GM03348 (cell line): ENCODE measurements at regions not wholly inside any gene's neighbourhood (a gene's known extent, or its start where the extent isn't known, plus 50 kb on each side); places are given as distances from the start of the nearest gene placed in this dataset.

ENCODE experiments used
- DNase-seq: peaks from one replicate; pipeline ENCODE4 v3.0.0; 2012; ENCODE audit warnings: low spot score

DNA sequence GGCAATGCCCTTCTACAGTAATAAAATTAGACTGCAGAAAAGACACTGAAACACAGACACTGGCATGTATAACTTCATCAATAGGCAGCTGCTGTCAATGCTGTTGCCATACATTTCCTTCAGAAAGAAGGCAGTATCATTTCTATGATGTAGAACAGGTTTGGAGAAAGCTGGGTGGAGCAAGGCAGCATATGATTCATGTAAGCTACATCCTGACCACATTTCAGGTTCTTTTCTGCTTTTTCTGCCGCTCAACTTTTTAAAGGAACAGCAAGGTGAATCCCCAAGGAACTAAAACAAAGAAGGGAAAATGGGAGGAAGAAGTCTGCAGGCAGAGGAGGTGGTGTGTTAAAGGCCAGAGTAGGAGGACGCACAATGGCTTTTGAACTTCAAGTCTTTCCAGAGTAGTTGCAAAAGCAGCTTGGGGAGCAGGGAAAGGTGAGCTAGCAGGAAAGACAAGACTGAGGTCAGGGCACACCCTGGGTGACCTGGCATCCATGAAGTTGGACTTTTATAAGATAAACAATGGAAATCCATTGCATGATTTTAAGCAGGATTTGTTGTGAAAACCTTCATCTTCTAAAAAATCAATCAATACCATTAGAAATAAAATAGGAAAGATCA is 142.1 kb downstream of the MED10 start:
- DNase-seq, result no peak

DNA sequence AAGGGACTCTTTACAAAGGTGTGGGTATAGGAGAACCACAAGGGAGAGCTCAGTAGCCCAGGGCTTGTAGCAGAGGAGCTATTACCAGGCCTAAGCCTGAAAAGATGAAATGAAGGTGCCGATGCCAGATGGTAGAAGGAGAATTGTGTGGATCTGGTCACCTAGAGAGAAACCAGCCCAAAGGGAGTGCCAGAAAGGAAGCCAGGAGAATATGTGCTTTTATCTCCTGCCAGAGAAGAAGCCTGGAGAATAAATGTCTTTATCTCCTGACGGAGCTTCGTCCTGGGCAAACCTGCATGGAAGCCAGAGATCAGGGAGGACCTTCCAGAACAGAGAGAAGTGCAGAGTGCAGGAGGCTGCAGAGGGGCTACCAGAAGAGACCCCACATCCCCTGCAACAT is 142.6 kb downstream of the MED10 start:
- DNase-seq, result no peak

DNA sequence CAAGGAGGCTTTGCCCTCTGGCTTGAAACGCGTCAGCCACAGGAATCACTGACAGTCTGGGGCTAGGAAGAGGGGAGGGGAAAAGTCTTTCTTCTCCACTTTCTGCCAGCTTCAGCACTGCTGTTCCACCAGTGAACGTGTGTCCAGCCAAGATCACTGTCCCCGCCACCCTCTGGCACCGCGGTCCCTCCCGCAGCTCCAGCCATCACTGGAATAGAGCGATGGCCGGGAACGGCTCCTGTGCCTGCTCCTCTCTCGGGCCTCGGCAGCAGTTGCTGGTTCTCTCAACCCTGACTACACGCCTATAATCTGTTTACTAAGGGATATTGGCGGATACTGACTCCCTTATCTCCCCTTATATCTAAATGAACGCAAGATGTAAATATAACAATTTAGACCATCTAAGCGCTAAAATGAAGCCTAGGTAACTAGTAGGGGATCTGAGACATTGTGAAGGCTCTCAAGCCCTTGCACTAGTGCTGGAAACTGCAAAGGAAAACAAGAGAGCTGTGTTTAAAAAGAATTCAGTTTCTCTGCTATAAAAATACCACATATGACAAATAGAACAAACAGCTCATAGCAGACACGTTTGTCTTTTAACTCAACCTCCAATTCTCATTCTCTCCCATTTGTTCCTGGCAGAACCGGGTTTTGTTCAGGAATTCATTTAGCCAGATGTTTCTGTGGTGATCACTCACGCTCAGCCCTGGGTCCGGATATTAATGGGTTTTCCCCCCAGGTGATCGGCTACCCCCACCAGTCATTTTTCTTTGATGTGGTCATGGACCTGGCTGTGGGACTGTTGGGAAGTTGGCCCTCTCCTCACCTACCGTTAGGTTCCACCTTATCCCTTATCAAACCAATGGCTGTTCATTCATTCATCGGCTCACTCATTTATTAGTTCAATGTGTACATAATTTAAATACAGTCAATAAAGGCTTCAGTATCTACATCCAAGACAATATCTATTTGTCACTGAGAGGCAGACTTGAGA is 149.8 kb downstream of the MED10 start:
- DNase-seq, result no peak

DNA sequence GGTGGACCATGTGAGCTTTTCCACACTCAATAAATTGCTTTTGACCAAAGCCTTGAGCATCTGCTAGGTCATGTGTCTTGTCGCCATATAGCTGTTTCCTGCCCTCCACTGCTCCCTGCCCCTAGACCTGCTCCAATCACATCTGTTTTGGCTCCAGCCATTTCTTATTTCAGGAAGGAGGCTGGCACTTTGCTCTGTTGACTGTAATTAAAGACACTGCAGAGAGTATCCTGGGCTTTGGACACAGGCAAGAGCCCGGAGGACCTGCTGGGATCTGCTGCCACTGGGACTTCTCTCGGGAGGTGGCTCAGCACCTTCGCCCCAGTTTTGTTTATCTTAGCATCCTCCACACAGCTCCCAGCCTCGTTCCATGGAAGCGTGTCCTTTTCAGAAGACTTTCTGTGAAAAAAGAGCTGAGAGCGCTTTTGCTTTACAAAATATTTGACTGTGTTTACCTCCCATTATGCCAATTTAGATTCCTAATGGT is 153.2 kb downstream of the MED10 start:
- no peak for DNase-seq

DNA sequence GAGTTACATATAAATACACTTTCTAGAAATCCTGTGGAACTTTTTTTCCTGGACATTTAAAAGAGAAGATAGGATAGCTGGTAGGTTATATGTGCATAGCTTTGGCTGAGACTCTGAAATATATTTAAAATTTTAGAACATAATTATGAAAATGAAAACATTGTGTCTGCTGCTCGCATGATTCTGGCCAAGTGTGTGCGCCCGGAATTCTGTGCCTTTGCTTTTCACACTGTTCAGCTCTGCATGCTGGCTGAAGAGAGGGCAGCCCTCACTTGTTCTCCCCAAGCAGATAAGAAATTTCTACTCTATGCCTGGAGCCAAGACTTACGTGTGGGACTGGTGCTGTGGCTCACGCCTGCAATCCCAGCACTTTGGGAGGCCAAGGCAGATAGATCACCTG is 153.9 kb downstream of the MED10 start:
- DNase-seq, result no peak

DNA sequence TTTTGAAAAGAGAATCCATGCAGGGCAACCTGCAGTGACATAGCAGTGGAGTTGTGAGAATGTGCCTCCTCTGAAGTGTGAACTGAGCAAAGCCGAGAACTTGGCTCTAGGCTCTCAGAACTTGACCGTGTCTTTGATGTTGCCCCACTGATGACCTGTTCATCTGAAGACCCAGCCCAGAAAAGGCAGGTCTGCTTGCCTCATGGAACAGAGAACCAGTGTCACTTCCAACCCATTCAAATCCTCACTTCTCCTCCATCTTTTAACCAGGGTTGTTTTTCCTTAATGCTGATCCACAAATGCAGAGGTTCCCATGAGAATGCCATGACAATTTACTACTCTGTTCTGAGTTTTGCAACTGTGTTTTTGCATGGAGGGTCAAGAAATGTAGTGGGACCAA is 155.4 kb downstream of the MED10 start:
- DNase-seq, result no peak

DNA sequence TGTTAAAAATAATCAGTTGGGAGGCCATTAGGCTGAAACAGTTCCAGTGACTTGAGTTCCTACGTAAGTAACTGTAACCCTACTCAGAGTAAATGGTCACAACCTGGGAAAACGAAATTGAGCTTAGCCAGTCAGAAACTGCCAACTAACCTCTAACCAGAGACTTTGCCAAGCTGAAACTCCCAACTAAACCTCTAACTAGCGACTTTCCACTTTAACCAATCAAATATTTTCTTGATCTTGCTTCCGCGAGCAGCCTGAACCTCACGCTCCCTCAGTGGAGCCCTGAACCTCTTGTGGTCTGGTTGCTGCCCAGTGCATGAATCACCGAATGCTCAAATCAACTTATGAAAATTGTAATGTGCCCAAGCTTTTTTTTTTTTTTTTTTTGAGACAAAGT is 156.2 kb downstream of the MED10 start:
- no peak for DNase-seq

DNA sequence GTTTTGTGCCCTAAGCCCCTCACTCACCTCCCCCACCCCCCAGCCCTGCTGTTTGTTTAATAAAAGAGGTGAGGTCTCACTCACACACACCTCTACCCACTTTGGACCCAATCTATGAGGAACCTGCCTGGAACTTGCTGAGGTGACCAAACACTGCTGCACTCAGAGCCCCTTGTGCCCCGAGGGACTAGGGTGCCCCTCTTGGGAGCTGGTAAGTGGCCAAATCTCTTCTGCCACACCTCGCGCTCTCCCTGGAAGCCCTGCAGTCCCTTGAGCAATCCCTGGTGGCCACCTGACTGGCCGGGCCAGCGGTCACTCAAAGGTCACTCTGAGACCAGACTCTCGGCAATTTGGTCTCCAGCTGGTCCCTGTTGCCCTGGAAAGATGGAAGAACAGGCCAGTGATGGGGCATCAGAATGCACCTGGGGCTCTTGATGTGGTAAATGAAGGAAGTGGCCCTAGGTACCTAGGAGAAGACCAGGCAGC is 157.2 kb downstream of the MED10 start:
- no peak for DNase-seq

DNA sequence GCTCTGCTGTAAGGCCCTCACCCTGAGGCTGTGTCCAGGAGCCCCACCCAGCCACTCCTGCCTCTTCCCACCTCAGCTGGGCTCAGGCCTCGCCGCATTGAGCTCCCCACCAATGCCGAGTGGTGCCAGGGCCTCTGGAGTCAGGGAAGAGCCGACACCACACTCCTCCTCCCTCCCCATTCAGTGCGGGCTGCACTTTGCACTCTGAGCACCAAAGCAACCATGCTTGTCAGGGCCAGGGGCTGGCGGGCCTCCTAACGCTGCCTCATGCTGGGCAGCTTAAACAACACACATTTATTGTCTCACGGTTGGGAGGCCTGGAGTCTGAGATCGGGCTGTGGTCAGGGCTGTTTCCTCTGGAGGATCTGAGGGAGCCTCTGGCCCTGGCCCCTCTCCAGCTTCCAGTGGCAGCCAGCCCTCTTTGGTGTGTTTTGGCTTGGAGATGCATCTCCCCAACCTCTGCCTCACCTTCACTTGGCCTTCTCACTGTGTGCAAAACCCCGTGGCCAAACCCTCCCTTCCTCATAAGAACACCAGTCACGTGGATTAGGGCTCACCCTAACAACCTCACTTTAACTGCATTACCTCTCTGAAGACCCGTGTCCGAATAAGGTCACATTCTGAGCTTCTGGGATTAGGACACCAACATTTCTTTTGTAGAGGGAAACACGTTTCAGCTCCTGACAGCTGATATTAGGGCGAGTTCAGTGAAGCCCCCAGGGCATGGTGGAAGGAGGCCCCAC is 157.8 kb downstream of the MED10 start:
- no peak for DNase-seq

DNA sequence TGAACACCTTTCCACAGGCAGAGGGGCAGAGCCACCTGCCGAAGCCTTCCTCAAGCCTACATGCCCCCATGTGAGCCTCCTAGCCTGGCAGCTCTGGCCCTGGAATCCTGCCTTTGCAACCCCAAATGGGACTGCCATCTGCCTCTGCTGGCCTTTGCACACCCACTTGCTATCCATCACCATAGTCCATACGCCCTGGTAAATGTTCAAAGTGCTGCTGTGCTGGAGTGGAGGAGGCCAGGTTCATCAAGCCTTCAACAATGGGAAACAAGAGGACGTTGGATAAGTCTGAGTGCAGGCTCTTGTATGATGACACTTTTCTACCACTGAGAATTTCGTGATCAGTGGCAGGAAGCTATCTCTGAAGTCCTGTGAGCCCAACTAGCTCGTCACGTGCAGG is 159.8 kb downstream of the MED10 start:
- DNase-seq, result no peak

DNA sequence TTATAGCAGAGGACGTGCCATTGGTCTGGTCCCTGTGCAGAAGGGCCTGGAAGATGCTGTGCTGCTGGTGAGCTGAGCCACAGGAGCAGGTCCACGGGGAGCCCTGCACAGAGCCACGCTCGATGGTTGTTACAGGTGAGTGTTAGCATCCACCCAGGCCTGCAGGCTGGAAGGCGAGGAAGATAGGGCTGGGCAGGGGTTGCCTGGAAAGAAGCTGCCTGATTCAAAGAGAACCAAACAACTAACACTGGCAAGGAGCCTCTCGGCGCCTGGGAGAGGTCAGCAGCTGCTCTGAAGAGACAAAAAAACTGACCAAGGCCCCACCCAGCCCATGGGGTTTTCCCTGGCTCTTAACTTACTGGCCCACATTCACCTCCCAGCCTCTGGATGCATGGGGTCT is 160.2 kb downstream of the MED10 start:
- no peak for DNase-seq

DNA sequence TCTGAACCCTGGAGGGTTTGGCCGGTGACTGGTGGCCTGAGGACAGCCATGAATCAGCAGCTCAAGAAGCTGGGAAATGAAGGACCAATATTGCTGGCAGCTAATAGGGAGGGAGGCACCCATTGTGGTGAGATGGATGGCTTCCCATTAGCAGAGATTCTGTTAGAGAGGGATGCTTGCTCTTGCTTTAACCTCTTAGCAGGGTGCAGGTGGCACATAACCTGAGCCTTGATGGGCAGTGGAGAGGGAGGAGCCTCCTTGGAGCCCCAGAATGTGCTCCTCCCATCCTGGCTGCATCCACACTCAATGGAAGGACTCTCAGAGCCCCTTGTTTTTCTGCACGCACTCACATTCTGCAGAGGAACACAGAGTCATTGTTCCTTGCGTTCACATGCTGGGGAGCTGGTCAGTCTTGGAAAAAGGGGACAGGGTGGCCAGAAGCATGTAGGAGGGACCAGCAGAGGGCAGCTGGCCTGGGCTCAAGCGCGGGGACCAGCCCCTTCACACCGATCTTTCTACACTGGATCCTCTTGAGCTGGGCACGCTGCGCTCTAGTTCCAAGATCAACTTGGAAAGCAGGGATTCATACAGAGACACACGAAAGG is 161.8 kb downstream of the MED10 start:
- no peak for DNase-seq

DNA sequence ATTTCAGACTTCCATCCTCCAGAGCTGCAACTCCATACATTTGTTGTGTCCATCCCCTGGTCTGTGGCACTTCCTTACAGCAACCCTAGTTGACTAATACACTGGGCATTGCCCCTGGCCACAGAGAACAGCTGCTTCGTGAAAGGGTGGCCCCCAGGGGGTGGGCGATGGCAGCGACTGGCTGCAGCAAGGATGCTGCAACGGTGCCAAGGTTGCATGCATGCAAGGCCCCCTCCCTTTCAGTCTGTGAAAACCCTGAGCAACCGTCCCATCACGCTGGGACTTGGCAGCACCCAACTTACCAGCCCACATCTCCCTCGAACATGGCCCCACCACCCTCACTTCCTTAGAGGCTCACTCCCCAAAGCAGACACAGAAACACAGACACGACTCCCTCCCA is 162.5 kb downstream of the MED10 start:
- no peak for DNase-seq

DNA sequence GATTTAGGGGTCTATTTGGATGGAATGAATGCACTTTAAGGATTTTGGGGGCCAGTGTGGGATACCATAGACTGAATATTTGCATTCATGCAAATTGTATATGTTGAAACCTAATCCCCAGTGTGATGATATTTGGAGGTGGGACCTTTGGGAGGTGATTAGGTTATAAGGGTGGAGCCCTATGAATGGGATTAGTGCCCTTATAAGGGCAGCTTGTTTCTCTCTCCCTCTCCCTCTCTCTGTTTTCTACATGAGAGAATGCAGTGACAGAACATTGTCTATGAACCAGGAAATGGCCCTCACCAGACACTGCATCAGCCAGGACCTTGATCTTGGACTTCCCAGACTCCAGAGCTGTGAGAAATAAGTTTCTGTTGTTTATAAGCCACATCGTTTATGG is 166.1 kb downstream of the MED10 start:
- no peak for DNase-seq

DNA sequence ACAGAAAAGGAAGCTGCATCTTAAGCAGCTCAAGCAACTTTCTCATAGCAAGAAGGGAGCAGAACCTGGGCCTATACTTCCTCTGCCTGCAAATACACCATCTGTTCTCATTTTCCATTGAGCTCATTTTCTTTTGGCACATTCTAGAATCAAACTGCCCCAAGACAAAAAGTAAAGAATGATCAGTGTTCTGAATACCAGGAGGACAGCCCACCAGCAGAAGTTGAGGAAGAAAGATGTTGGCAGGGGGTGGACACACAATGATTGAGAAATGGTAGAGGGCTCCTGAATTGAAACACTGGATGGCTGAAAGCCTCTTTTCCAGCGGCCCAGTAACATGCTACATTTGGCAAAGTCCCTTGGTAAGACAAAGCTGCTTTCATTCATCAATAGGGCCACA is 171.8 kb downstream of the MED10 start:
- DNase-seq, result no peak

DNA sequence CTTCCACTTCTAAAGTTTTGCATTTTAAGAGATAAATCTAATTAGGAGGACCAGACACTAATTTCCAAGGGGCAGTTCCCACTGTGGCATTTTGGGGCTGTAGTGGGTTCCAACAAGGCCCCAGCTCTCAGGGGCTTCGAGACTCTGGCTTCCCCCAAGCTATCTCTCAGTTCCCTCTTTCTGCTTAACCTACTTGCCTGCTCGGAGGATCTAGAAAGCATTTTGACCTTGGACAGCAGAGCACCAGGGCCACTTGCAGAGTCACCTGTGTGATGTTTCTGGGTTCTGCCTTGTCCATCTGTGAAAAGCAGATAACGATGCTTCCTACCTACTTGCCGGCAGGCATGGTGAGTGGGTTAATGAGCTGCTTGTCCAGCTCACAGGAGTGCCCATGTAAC is 175.4 kb downstream of the MED10 start:
- DNase-seq, result no peak

DNA sequence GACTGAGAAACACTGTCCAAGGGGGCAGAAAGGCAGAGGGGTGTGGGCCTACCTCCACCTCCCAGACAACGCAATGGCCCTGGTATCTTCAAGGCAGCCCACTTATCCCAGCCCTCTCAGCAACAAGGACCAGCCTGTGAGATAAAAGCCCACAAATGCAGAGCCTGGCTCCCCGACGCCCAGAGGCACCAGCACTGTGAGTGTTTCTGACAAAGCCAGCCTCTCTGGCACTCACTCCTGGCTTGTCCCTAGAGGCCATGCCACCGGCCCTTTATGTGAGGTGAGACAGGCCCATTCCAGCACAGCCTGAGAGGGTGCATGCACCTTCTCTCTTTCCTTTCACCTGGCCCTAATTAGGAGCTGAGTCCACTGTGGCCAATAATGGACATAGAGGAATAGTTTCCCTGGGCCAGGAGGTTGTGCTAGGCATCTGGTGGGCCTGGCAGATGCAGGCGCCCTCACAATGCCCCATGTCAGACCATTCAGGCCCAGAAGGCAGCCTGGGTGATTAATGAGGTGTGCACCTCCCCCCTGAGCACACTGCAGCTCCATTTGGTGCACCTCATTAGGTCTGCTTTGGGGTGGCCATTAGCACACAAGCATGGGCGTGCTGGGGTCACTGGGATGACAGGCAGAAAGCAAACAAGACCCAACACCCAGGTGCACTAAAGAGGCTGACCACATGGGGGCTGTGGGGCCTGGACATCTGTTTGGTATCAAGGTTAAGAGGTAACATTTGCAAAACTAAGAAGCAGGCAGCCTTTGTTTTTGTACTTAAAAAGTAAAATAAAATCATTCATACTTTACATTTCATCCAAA is 176.0 kb downstream of the MED10 start:
- DNase-seq, result no peak

DNA sequence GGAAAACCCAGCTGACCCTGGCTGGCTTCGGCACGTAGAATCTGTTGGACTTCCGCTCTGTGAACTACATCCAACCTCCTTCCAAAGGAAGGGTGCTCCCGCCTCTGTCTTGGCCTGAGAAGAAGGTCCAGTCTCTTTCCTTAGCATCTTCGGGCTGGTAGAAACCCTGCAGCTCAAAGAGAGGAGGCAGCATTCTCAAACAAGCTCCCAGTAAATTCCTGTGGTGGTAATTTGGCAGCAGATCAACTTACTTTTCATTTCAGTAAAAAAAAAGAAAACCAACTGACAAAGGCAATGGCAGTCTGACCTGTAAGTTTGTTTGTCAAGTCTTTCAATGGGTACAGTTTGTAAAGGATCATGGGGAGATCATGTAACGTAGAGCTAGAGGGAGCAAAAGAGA is 176.7 kb downstream of the MED10 start:
- no peak for DNase-seq

DNA sequence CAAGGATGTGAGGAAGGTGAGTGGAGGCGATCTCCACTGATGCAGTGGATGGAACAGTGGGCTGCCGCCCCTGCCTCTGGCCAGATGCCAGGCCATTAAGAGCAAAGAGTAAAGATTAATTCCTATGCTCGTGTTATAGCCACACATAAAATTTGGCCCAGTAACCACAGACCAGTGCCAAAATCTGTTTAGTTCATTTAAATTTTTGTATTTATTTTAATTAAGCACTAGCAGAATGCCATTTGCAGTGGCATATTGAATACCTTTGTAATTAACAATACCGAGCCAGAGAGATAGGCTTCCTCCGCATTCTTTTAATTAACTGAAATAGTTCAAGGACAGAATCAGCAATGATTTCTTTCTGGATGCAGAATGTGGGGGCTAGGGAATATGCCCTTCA is 179.8 kb downstream of the MED10 start:
- no peak for DNase-seq

DNA sequence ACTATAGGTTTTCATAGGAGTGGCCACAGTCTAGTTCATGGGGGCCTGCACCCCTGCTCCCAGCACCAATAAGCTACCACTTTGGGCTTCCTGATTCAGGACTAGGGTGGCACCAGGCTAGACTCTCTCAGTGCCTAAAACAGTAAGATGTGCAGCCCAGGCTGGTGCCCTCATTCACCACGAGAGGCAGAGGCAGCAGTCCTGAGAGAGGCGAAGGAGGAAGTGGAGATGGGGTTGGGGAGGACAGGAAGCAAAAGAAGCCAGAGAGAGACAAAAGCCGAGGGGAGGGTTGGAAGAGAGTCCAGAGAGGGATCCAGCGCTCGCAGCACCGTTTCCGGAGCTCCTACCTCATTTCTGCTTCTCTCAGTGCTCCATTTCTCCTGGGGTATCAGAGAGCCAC is 180.9 kb downstream of the MED10 start:
- DNase-seq, result no peak

DNA sequence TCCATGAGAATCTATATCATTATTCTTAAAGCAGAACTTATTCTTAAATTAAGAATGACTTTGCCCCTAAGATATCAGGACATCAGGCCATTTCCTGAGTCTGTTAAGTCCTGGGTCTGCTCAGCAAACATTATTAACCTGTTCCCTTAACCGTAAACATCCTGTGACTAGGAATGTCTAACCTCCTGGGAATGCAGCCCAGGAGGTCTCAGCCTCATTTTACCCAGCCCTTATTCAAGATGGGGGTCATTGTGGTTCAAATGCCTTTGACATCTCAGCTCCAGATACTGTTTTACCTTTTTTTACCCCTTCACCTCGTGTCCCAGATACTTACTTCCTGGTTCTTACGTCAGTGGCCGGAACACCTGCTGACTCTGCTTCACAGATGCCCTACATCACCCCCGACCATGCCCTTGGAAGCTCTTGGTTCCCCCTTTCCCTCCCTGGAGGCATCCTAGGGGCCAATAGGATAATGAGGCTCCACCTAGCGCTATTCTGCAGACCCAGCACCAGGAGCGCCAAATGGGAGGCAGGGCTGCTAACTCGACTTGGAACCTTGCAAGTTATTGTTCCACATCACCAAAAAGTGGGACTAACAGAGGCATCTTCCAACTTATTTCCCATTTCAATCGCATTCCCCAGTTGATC is 182.5 kb downstream of the MED10 start:
- DNase-seq, result no peak
